ENCODE measurements at regions not wholly inside any gene's neighbourhood (a gene's known extent, or its start where the extent isn't known, plus 50 kb on each side); places are given as distances from the start of the nearest gene placed in this dataset.

DNA sequence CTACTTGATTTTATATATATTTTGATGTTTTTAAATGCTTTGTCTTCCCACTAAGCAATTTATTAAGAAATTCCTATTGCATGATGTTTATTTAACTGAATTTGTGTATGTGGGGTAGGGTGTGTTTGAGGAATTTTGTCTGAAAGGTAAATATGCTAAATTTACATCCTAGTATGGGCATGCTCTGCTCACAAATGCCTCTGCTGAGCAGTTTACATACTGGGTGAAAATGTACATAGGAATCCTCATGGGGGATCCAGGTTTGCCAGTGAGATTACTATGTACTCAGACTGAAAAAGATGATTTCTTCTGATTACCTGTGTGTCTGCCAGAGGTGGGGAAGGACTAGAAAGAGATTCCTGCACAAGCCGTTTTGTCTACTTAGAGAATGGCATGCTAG, 126.6 kb downstream of the DISP1 start (continued):
- TF ChIP-seq, protein P1, sequence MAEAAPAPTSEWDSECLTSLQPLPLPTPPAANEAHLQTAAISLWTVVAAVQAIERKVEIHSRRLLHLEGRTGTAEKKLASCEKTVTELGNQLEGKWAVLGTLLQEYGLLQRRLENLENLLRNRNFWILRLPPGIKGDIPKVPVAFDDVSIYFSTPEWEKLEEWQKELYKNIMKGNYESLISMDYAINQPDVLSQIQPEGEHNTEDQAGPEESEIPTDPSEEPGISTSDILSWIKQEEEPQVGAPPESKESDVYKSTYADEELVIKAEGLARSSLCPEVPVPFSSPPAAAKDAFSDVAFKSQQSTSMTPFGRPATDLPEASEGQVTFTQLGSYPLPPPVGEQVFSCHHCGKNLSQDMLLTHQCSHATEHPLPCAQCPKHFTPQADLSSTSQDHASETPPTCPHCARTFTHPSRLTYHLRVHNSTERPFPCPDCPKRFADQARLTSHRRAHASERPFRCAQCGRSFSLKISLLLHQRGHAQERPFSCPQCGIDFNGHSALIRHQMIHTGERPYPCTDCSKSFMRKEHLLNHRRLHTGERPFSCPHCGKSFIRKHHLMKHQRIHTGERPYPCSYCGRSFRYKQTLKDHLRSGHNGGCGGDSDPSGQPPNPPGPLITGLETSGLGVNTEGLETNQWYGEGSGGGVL (tag by site-specific recombination; IDR thresholded peaks at IDR 0.05) = no peak
- TF ChIP-seq ZBTB48 (tag by site-specific recombination; IDR thresholded peaks at IDR 0.05) (no peak), YY2 (tag by site-specific recombination; IDR thresholded peaks at IDR 0.05) (no peak), FEZF1 (tag by site-specific recombination; IDR thresholded peaks at IDR 0.05) (no peak), ZNF585B (tag by site-specific recombination; IDR thresholded peaks at IDR 0.05) (no peak), ZNF426 (tag by site-specific recombination; IDR thresholded peaks at IDR 0.05) (no peak)
- TF ChIP-seq, protein P2, sequence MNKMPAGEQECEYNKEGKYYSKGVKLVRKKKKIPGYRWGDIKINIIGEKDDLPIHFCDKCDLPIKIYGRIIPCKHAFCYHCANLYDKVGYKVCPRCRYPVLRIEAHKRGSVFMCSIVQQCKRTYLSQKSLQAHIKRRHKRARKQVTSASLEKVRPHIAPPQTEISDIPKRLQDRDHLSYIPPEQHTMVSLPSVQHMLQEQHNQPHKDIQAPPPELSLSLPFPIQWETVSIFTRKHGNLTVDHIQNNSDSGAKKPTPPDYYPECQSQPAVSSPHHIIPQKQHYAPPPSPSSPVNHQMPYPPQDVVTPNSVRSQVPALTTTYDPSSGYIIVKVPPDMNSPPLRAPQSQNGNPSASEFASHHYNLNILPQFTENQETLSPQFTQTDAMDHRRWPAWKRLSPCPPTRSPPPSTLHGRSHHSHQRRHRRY (tag by site-specific recombination; IDR thresholded peaks at IDR 0.05) = no peak
- TF ChIP-seq, protein P3, sequence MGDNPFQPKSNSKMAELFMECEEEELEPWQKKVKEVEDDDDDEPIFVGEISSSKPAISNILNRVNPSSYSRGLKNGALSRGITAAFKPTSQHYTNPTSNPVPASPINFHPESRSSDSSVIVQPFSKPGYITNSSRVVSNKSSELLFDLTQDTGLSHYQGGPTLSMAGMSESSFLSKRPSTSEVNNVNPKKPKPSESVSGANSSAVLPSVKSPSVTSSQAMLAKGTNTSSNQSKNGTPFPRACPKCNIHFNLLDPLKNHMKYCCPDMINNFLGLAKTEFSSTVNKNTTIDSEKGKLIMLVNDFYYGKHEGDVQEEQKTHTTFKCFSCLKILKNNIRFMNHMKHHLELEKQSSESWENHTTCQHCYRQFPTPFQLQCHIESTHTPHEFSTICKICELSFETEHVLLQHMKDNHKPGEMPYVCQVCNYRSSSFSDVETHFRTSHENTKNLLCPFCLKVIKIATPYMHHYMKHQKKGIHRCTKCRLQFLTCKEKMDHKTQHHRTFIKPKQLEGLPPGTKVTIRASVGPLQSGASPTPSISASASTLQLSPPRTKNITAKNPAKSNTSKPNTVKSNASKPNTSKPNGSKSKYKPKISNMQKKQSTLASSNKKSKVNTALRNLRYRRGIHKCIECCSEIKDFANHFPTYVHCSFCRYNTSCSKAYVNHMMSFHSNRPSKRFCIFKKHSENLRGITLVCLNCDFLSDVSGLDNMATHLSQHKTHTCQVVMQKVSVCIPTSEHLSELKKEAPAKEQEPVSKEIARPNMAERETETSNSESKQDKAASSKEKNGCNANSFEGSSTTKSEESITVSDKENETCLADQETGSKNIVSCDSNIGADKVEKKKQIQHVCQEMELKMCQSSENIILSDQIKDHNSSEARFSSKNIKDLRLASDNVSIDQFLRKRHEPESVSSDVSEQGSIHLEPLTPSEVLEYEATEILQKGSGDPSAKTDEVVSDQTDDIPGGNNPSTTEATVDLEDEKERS (tag by site-specific recombination; IDR thresholded peaks at IDR 0.05) = no peak
- TF ChIP-seq, protein P4, sequence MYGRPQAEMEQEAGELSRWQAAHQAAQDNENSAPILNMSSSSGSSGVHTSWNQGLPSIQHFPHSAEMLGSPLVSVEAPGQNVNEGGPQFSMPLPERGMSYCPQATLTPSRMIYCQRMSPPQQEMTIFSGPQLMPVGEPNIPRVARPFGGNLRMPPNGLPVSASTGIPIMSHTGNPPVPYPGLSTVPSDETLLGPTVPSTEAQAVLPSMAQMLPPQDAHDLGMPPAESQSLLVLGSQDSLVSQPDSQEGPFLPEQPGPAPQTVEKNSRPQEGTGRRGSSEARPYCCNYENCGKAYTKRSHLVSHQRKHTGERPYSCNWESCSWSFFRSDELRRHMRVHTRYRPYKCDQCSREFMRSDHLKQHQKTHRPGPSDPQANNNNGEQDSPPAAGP (tag by site-specific recombination; IDR thresholded peaks at IDR 0.05) = no peak

DNA sequence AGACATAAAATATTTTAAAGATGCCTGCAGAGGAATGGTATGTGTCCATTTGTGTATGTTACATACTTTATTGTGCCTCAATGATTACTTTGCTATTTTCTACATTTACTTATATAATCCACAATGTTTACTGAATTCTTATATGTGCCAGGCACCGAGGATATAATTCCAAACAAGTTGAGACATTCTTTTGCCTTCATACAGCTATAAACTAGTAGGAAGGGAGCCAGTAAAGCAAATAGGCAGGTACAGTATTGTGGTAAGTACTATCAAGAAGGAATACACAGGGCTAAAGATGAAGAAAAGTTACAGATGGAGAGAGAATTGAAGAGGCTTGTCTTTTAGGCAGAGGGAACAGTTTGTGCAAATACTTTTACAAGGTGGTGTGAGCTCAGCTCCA, 131.6 kb downstream of the DISP1 start:
- ChIA-PET CTCF (interaction anchor here (1.7 kb wide), 1 partner anchor 64 kb away, joined by 3 read pairs; no protein-coding TSS in a partner anchor), POLR2A (no interaction called here)
- H3K9me3 ChIP-seq (ENCODE audit: control insufficient read depth, insufficient read depth, low read depth, low read length) = no peaks in the 10 kb centered on the region
- peaks cover 0 to 6% of the 10 kb centered on the region in 2 experiments; a peak in 2 of 3 replicates for H3K36me3 ChIP-seq (ENCODE audit: control insufficient read depth in 2 of 2, insufficient read depth in 1 of 2, low read length in 2 of 2)
- no peak overlapping the region for H3K27ac ChIP-seq (ENCODE audit: extremely low read depth, low read depth, low read length)
- no peak overlapping the region for H3K4me3 ChIP-seq (ENCODE audit: low read depth, low read length)
- H3K4me1 ChIP-seq (ENCODE audit: control insufficient read depth, insufficient read depth, low read length) = 0 out of 2 replicates have a peak, but pooled peaks cover 3% of the 10 kb centered on the region
- TF ChIP-seq ZNF157 (tag by site-specific recombination; IDR thresholded peaks at IDR 0.05) (no peak), ZFHX2 (tag by site-specific recombination; conservative IDR thresholded peaks at IDR 0.05) (no peak), SETDB1 (IDR thresholded peaks at IDR 0.05; ENCODE audit: insufficient read length, low read length) (no peak), ZSCAN30 (tag by site-specific recombination; IDR thresholded peaks at IDR 0.05) (no peak), ZNF214 (tag by site-specific recombination; IDR thresholded peaks at IDR 0.05; ENCODE audit: borderline replicate concordance) (no peak), HOXD13 (CRISPR knock-in tag; IDR thresholded peaks at IDR 0.05; ENCODE audit: borderline replicate concordance) (no peak), ZNF610 (tag by site-specific recombination; IDR thresholded peaks at IDR 0.05; ENCODE audit: borderline replicate concordance) (no peak), ZNF221 (tag by site-specific recombination; IDR thresholded peaks at IDR 0.05; ENCODE audit: borderline replicate concordance) (no peak), GFI1B (tag by site-specific recombination; IDR thresholded peaks at IDR 0.05) (no peak), ZNF555 (tag by site-specific recombination; conservative IDR thresholded peaks at IDR 0.05) (no peak), ZNF623 (tag by site-specific recombination; IDR thresholded peaks at IDR 0.05) (no peak), ZNF600 (tag by site-specific recombination; IDR thresholded peaks at IDR 0.05) (no peak), KLF16 (tag by site-specific recombination; IDR thresholded peaks at IDR 0.05) (no peak)
- TF ChIP-seq, protein P5, sequence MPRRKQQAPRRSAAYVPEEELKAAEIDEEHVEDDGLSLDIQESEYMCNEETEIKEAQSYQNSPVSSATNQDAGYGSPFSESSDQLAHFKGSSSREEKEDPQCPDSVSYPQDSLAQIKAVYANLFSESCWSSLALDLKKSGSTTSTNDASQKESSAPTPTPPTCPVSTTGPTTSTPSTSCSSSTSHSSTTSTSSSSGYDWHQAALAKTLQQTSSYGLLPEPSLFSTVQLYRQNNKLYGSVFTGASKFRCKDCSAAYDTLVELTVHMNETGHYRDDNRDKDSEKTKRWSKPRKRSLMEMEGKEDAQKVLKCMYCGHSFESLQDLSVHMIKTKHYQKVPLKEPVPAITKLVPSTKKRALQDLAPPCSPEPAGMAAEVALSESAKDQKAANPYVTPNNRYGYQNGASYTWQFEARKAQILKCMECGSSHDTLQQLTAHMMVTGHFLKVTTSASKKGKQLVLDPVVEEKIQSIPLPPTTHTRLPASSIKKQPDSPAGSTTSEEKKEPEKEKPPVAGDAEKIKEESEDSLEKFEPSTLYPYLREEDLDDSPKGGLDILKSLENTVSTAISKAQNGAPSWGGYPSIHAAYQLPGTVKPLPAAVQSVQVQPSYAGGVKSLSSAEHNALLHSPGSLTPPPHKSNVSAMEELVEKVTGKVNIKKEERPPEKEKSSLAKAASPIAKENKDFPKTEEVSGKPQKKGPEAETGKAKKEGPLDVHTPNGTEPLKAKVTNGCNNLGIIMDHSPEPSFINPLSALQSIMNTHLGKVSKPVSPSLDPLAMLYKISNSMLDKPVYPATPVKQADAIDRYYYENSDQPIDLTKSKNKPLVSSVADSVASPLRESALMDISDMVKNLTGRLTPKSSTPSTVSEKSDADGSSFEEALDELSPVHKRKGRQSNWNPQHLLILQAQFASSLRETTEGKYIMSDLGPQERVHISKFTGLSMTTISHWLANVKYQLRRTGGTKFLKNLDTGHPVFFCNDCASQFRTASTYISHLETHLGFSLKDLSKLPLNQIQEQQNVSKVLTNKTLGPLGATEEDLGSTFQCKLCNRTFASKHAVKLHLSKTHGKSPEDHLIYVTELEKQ (tag by site-specific recombination; IDR thresholded peaks at IDR 0.05; ENCODE audit: borderline replicate concordance) = no peak
- TF ChIP-seq, protein P6, sequence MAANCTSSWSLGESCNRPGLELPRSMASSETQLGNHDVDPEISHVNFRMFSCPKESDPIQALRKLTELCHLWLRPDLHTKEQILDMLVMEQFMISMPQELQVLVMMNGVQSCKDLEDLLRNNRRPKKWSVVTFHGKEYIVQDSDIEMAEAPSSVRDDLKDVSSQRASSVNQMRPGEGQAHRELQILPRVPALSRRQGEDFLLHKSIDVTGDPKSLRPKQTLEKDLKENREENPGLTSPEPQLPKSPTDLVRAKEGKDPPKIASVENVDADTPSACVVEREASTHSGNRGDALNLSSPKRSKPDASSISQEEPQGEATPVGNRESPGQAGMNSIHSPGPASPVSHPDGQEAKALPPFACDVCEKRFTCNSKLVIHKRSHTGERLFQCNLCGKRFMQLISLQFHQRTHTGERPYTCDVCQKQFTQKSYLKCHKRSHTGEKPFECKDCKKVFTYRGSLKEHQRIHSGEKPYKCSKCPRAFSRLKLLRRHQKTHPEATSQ (tag by site-specific recombination; IDR thresholded peaks at IDR 0.05) = no peak
- TF ChIP-seq, protein P4 (tag by site-specific recombination; IDR thresholded peaks at IDR 0.05) = no peak
